WTC11 (cell line): ENCODE measurements at regions not wholly inside any gene's neighbourhood (a gene's known extent, or its start where the extent isn't known, plus 50 kb on each side); places are given as distances from the start of the nearest gene placed in this dataset.

Experiments used
- ATAC-seq: fragments of 200-7000 bp; cut with Tn5 transposase; 2 replicates; pipeline ENCODE4 v1.10.0; 2021; ENCODE audit warnings: mild to moderate bottlenecking, moderate library complexity
- CTCF ChIA-PET: fragments of 300-600 bp; sonication (Branson Sonifier 250); formaldehyde crosslinking; loops from one replicate; lab custom pipeline; 2021; ENCODE audit warnings: antibody characterized with exemption; lab: Charles Lee
- POLR2A ChIA-PET: fragments of 350-600 bp; sonication (Branson Sonifier 250); formaldehyde crosslinking; loops from one replicate; lab custom pipeline; 2021; ENCODE audit warnings: antibody characterized with exemption; lab: Charles Lee
- DNase-seq: peaks from one replicate; pipeline ENCODE4 v3.0.0; 2021; ENCODE audit warnings: low spot score
- H3K27ac Mint-ChIP-seq: 2 replicates; pipeline ENCODE4 v1.8.0; 2021; ENCODE audit warnings: mixed read lengths
- H3K27me3 Mint-ChIP-seq: 2 replicates; pipeline ENCODE4 v1.8.0; 2021; ENCODE audit warnings: low read depth, mild to moderate bottlenecking, moderate library complexity, mixed read lengths
- H3K36me3 Mint-ChIP-seq: 2 replicates; pipeline ENCODE4 v1.8.0; 2021; ENCODE audit warnings: mixed read lengths
- H3K4me1 Mint-ChIP-seq: 2 replicates; pipeline ENCODE4 v1.8.0; 2022; ENCODE audit warnings: mixed read lengths
- H3K4me3 Mint-ChIP-seq: 2 replicates; pipeline ENCODE4 v1.8.0; 2021; ENCODE audit warnings: mild to moderate bottlenecking, moderate library complexity, mixed read lengths
- H3K9me3 Mint-ChIP-seq: 2 replicates; pipeline ENCODE4 v1.8.0; 2021; ENCODE audit warnings: mixed read lengths
- CREB1 ChIP-seq: sonication (generic); formaldehyde crosslinking; IDR thresholded peaks from 2 replicates; pipeline ENCODE4 v1.8.0; 2023; ENCODE audit warnings: mild to moderate bottlenecking, missing genetic modification reagents
- EMX1 ChIP-seq: fragments of 250-450 bp; sonication (Bioruptor Pico); IDR thresholded peaks from 2 replicates; pipeline ENCODE4 v1.8.0; 2021; ENCODE audit warnings: mild to moderate bottlenecking
- GRHL2 ChIP-seq: fragments of 250-450 bp; sonication (Bioruptor Pico); IDR thresholded peaks from 2 replicates; pipeline ENCODE4 v1.8.0; 2022; ENCODE audit warnings: mild to moderate bottlenecking, moderate library complexity; ENCODE audit not compliant: insufficient replicate concordance, severe bottlenecking
- GTF2I ChIP-seq: fragments of 250-450 bp; sonication (Bioruptor Pico); conservative IDR thresholded peaks from 2 replicates; pipeline ENCODE4 v1.4.0; 2021; ENCODE audit warnings: mild to moderate bottlenecking
- NR1H2 ChIP-seq: sonication (generic); formaldehyde crosslinking; IDR thresholded peaks from 2 replicates; pipeline ENCODE4 v1.9.0; 2021; ENCODE audit warnings: mild to moderate bottlenecking, moderate library complexity, missing genetic modification reagents
- NR2C2 ChIP-seq: sonication (generic); formaldehyde crosslinking; IDR thresholded peaks from 2 replicates; pipeline ENCODE4 v1.8.0; 2022; ENCODE audit warnings: mild to moderate bottlenecking, missing genetic modification reagents
- OVOL2 ChIP-seq: fragments of 250-450 bp; sonication (Bioruptor Pico); IDR thresholded peaks from 2 replicates; pipeline ENCODE4 v1.9.0; 2021; ENCODE audit warnings: mild to moderate bottlenecking, borderline replicate concordance
- SMAD4 ChIP-seq: sonication (generic); formaldehyde crosslinking; IDR thresholded peaks from 2 replicates; pipeline ENCODE4 v1.8.0; 2022; ENCODE audit warnings: mild to moderate bottlenecking, missing genetic modification reagents
- SOX15 ChIP-seq: fragments of 250-450 bp; sonication (Bioruptor Pico); IDR thresholded peaks from 2 replicates; pipeline ENCODE4 v1.9.0; 2021; ENCODE audit warnings: mild to moderate bottlenecking
- ZNF138 ChIP-seq: sonication (generic); formaldehyde crosslinking; conservative IDR thresholded peaks from 2 replicates; pipeline ENCODE4 v1.8.1; 2022; ENCODE audit warnings: mild to moderate bottlenecking, moderate library complexity, missing genetic modification reagents
- ZNF317 ChIP-seq: sonication (generic); formaldehyde crosslinking; IDR thresholded peaks from 2 replicates; pipeline ENCODE4 v1.8.1; 2023; ENCODE audit warnings: low read depth, mild to moderate bottlenecking, moderate library complexity, missing genetic modification reagents, borderline replicate concordance
- ZNF396 ChIP-seq: fragments of 250-450 bp; sonication (Bioruptor Pico); IDR thresholded peaks from 2 replicates; pipeline ENCODE4 v1.8.0; 2021; ENCODE audit warnings: mild to moderate bottlenecking, moderate library complexity, borderline replicate concordance
- TF ChIP-seq, protein P1 (sequence below): fragments of 250-450 bp; sonication (Bioruptor Pico); IDR thresholded peaks from 2 replicates; pipeline ENCODE4 v1.9.0; 2021; ENCODE audit warnings: mild to moderate bottlenecking
- TF ChIP-seq, protein P2 (sequence below): sonication (generic); formaldehyde crosslinking; IDR thresholded peaks from 2 replicates; pipeline ENCODE4 v1.8.0; 2022; ENCODE audit warnings: mild to moderate bottlenecking, missing genetic modification reagents
- TF ChIP-seq, protein P3 (sequence below): sonication (generic); formaldehyde crosslinking; IDR thresholded peaks from 2 replicates; pipeline ENCODE4 v1.8.1; 2022; ENCODE audit warnings: mild to moderate bottlenecking, moderate library complexity, missing genetic modification reagents
- TF ChIP-seq, protein P4 (sequence below): sonication (generic); formaldehyde crosslinking; IDR thresholded peaks from 2 replicates; pipeline ENCODE4 v1.8.1; 2022; ENCODE audit warnings: mild to moderate bottlenecking, missing genetic modification reagents, moderate library complexity, borderline replicate concordance
- TF ChIP-seq, protein P5 (sequence below): sonication (generic); formaldehyde crosslinking; IDR thresholded peaks from 2 replicates; pipeline ENCODE4 v1.8.1; 2023; ENCODE audit warnings: mild to moderate bottlenecking, missing genetic modification reagents
- TF ChIP-seq, protein P6 (sequence below): sonication (generic); formaldehyde crosslinking; IDR thresholded peaks from 2 replicates; pipeline ENCODE4 v1.8.0; 2022; ENCODE audit warnings: mild to moderate bottlenecking, missing genetic modification reagents

DNA sequence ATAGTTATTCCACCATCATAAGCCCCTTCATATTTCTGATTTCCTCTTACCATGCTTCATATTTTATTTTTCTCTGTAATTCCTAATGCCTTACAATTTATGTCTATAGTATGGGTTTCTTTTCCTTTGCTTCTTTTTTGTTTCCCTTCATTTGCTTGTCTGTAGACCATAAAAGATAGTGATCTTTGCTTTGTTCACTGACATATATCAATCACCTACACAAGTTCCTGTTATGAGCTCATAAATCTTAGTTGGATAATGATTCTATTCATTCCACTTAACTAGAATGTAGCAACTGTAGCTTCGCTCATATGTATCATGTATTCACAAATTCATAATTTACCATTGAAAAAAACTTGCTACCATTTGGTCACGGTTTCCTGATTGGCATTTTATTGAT is 388.8 kb upstream of the ATXN7L3B start:
- peaks cover 5% of the 10 kb centered on the region for H3K27me3 Mint-ChIP-seq
- DNase-seq (no peak), ATAC-seq (no peak)
- H3K36me3 Mint-ChIP-seq = no peaks in the 10 kb centered on the region
- CTCF ChIA-PET = no interaction called here
- no peaks in the 10 kb centered on the region for H3K9me3 Mint-ChIP-seq
- peaks cover 8% of the 10 kb centered on the region for H3K4me1 Mint-ChIP-seq
- H3K27ac Mint-ChIP-seq = no peak overlapping the region
- POLR2A ChIA-PET = interaction anchor here (0.6 kb wide), 1 partner anchor 1579 kb away, joined by 5 read pairs; no protein-coding TSS in a partner anchor
- TF ChIP-seq, protein P1, sequence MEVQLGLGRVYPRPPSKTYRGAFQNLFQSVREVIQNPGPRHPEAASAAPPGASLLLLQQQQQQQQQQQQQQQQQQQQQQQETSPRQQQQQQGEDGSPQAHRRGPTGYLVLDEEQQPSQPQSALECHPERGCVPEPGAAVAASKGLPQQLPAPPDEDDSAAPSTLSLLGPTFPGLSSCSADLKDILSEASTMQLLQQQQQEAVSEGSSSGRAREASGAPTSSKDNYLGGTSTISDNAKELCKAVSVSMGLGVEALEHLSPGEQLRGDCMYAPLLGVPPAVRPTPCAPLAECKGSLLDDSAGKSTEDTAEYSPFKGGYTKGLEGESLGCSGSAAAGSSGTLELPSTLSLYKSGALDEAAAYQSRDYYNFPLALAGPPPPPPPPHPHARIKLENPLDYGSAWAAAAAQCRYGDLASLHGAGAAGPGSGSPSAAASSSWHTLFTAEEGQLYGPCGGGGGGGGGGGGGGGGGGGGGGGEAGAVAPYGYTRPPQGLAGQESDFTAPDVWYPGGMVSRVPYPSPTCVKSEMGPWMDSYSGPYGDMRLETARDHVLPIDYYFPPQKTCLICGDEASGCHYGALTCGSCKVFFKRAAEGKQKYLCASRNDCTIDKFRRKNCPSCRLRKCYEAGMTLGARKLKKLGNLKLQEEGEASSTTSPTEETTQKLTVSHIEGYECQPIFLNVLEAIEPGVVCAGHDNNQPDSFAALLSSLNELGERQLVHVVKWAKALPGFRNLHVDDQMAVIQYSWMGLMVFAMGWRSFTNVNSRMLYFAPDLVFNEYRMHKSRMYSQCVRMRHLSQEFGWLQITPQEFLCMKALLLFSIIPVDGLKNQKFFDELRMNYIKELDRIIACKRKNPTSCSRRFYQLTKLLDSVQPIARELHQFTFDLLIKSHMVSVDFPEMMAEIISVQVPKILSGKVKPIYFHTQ (CRISPR knock-in tag) = no peak
- TF ChIP-seq NR1H2 (CRISPR knock-in tag) (no peak), NR2C2 (CRISPR knock-in tag) (no peak), ZNF396 (no peak), ZNF317 (CRISPR knock-in tag) (no peak), ZNF138 (CRISPR knock-in tag) (no peak), GTF2I (CRISPR knock-in tag) (no peak)
- TF ChIP-seq, protein P2, sequence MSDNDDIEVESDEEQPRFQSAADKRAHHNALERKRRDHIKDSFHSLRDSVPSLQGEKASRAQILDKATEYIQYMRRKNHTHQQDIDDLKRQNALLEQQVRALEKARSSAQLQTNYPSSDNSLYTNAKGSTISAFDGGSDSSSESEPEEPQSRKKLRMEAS (CRISPR knock-in tag) = no peak
- TF ChIP-seq, protein P3, sequence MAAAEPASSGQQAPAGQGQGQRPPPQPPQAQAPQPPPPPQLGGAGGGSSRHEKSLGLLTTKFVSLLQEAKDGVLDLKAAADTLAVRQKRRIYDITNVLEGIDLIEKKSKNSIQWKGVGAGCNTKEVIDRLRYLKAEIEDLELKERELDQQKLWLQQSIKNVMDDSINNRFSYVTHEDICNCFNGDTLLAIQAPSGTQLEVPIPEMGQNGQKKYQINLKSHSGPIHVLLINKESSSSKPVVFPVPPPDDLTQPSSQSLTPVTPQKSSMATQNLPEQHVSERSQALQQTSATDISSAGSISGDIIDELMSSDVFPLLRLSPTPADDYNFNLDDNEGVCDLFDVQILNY = no peak
- TF ChIP-seq, protein P4, sequence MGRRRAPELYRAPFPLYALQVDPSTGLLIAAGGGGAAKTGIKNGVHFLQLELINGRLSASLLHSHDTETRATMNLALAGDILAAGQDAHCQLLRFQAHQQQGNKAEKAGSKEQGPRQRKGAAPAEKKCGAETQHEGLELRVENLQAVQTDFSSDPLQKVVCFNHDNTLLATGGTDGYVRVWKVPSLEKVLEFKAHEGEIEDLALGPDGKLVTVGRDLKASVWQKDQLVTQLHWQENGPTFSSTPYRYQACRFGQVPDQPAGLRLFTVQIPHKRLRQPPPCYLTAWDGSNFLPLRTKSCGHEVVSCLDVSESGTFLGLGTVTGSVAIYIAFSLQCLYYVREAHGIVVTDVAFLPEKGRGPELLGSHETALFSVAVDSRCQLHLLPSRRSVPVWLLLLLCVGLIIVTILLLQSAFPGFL (CRISPR knock-in tag) = no peak
- TF ChIP-seq, protein P5, sequence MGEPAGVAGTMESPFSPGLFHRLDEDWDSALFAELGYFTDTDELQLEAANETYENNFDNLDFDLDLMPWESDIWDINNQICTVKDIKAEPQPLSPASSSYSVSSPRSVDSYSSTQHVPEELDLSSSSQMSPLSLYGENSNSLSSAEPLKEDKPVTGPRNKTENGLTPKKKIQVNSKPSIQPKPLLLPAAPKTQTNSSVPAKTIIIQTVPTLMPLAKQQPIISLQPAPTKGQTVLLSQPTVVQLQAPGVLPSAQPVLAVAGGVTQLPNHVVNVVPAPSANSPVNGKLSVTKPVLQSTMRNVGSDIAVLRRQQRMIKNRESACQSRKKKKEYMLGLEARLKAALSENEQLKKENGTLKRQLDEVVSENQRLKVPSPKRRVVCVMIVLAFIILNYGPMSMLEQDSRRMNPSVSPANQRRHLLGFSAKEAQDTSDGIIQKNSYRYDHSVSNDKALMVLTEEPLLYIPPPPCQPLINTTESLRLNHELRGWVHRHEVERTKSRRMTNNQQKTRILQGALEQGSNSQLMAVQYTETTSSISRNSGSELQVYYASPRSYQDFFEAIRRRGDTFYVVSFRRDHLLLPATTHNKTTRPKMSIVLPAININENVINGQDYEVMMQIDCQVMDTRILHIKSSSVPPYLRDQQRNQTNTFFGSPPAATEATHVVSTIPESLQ (CRISPR knock-in tag) = no peak
- H3K4me3 Mint-ChIP-seq = no peak overlapping the region

DNA sequence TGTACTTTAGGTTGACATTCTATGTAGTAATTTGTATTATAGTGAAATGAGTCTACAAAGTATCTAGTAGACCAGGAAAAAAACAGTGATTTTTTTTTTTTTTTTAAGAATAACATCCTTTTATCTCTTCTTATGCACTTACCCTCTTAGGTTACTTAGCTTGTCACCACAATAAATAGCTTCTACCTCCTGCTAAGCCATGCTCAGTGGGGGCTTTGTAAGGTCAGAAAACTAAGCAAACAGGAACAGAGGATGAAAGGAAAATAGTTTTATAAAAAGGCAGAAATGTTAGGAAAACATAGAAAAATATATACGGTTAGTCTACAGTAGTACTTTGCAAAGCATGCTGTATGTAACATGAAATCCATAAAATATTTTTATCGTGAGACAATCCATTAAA is 385.3 kb upstream of the ATXN7L3B start:
- Mint-ChIP-seq H3K9me3 (no peaks in the 10 kb centered on the region), H3K27me3 (peaks cover 7% of the 10 kb centered on the region; the same call in 1 of the 2 replicates), H3K27ac (no peak overlapping the region), H3K4me1 (peaks cover 8% of the 10 kb centered on the region), H3K36me3 (no peaks in the 10 kb centered on the region), H3K4me3 (no peak overlapping the region)
- ChIA-PET POLR2A (no interaction called here), CTCF (interaction anchor here (0.7 kb wide), 1 partner anchor 163 kb away, joined by 3 read pairs; no protein-coding TSS in a partner anchor)
- TF ChIP-seq EMX1 (CRISPR knock-in tag) (no peak), OVOL2 (CRISPR knock-in tag) (no peak), SMAD4 (CRISPR knock-in tag) (no peak), SOX15 (CRISPR knock-in tag) (no peak), CREB1 (CRISPR knock-in tag) (no peak), GRHL2 (no peak)
- TF ChIP-seq, protein P6, sequence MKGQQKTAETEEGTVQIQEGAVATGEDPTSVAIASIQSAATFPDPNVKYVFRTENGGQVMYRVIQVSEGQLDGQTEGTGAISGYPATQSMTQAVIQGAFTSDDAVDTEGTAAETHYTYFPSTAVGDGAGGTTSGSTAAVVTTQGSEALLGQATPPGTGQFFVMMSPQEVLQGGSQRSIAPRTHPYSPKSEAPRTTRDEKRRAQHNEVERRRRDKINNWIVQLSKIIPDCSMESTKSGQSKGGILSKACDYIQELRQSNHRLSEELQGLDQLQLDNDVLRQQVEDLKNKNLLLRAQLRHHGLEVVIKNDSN = no peak
- ATAC-seq (no peak), DNase-seq (no peak)
